ENCODE measurements at regions not wholly inside any gene's neighbourhood (a gene's known extent, or its start where the extent isn't known, plus 50 kb on each side); places are given as distances from the start of the nearest gene placed in this dataset.
A peak's percentile ranks its signal among the peaks of the same experiment; 100 is the strongest.

- TF ChIP-seq CTCF (IDR thresholded peaks at IDR 0.05; ENCODE audit: low read depth, low read length, missing control alignments) = no peak
- no peak for DNase-seq (ENCODE audit: extremely low read depth, low read depth)
Observed at GRCh38 chr13:110097013-110097412, 209.9 kb downstream of the COL4A1 start.

DNA sequence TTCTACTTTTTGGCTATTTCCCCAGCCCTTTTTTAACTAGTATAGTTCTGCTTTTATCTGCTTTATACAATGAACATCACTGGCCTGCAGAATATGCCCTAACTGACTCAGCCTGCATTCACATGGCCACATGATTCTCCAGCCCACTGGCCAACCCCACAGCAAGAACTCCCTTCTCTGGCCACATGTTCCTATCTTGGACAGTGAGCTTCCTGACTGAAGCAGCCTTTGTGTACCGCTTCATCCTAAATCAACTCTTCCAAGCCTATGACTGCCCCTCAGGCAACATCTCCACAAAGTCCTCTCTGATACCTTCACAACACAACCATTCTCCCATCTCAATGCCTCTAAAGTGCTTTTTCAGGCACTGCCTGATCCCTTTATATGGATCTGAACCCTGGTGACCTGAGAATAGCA, 214.1 kb downstream of the COL4A1 start:
- H3K4me3 ChIP-seq (replicated peaks; ENCODE audit: low read depth, low read length) = no peak overlapping the region
- no peak for TF ChIP-seq CTCF (IDR thresholded peaks at IDR 0.05; ENCODE audit: low read depth, low read length, missing control alignments)
- DNase-seq (ENCODE audit: extremely low read depth, low read depth) = no peak

More at GRCh38 chr13:110097013-110097412, 209.9 kb downstream of the COL4A1 start:
- no peak overlapping the region for H3K4me3 ChIP-seq (replicated peaks; ENCODE audit: low read depth, low read length)

DNA sequence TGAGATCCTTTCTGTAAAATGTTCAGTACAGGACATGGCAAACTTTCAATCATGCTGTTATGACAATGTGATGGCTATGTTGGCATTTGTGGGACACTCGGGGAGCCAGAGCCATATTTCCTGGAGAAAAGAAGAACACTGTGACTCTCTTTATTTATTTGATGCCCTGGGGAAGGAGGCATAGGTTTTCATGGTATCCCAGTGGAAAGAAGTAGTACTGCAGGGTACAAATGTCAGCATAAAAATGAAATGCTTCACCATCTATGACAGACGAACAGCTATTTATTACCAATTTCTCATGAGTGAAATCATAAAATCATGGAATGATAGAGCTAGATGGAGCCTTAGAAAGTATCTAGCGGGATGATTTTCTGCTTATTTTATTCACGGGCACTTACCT, 217.1 kb downstream of the COL4A1 start:
- peak; percentile 32 for TF ChIP-seq CTCF (IDR thresholded peaks at IDR 0.05; ENCODE audit: low read depth, low read length, missing control alignments)
- H3K4me3 ChIP-seq (replicated peaks; ENCODE audit: low read depth, low read length) = no peak overlapping the region
- DNase-seq (ENCODE audit: extremely low read depth, low read depth) = no peak

- TF ChIP-seq CTCF (IDR thresholded peaks at IDR 0.05; ENCODE audit: low read depth, low read length, missing control alignments) = no peak
- no peak overlapping the region for H3K4me3 ChIP-seq (replicated peaks; ENCODE audit: low read depth, low read length)
- no peak for DNase-seq (ENCODE audit: extremely low read depth, low read depth)
Observed at GRCh38 chr13:110089100-110089499, 217.9 kb downstream of the COL4A1 start.

DNA sequence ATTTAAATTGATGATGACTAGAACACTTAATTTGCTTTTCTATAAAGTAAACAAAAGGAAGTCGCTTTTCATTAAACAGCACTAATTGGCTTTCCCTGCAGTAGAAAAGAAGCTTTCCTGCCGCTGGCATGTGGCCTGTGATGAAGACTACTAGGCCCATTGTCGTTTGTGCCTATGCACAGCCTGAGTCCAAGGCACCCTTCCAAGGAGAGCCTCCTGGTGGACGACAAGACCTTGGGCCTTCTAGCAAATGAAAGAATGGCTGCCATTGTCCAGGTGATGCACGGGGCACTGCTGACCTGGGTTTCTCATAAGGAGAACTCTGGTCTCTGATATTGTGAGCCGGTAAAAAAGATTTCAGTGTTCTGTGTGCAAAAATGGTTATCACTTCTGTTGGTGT, 233.0 kb downstream of the COL4A1 start:
- no peak for DNase-seq (ENCODE audit: extremely low read depth, low read depth)
- TF ChIP-seq CTCF (IDR thresholded peaks at IDR 0.05; ENCODE audit: low read depth, low read length, missing control alignments) = no peak
- H3K4me3 ChIP-seq (replicated peaks; ENCODE audit: low read depth, low read length) = no peak overlapping the region

GRCh38 chr13:110070511-110071120, 236.3 kb downstream of the COL4A1 start:
- no peak for DNase-seq (ENCODE audit: extremely low read depth, low read depth)
- no peak overlapping the region for H3K4me3 ChIP-seq (replicated peaks; ENCODE audit: low read depth, low read length)
- no peak for TF ChIP-seq CTCF (IDR thresholded peaks at IDR 0.05; ENCODE audit: low read depth, low read length, missing control alignments)

DNA sequence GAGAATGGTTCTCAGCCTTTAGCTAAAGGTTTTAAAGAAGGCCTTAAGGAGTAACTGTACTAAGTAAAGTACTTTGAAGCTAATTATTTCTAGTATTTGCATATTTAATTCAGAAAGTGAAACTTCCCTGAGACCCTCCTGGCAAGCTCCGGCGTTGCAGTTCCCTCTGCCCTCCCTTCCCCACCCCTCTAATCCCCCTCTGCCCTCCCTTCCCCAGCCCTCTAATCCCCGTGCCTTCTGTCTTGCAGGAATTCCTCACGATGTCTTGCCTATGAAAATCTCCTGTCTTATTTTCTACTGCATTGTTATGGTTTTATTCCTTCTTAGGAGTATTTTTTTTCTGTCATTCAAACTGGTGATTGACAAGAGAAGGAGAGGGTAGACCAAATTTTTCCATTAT, 236.9 kb downstream of the COL4A1 start:
- no peak for TF ChIP-seq CTCF (IDR thresholded peaks at IDR 0.05; ENCODE audit: low read depth, low read length, missing control alignments)
- no peak for DNase-seq (ENCODE audit: extremely low read depth, low read depth)
- H3K4me3 ChIP-seq (replicated peaks; ENCODE audit: low read depth, low read length) = no peak overlapping the region
